Fibroblast of lung (primary cell): ENCODE measurements at regions not wholly inside any gene's neighbourhood (a gene's known extent, or its start where the extent isn't known, plus 50 kb on each side); places are given as distances from the start of the nearest gene placed in this dataset.

Experiments
- DNase-seq, 2 donors: peaks; one replicate each; pipeline versions ENCODE4 v3.0.0 to v3.0.0-alpha.2; 2010; ENCODE audit warnings: low read depth in 2 of 2
- H2AFZ ChIP-seq: 2 replicates; pipeline ENCODE4 v1.5.1; 2012; ENCODE audit warnings: low read length, control low read depth, inconsistent platforms
- H3K27ac ChIP-seq: 2 replicates; pipeline ENCODE4 v1.5.1; 2011; ENCODE audit warnings: low read length, control low read depth; ENCODE audit not compliant: insufficient read depth
- H3K27me3 ChIP-seq: 2 replicates; pipeline ENCODE4 v1.5.1; 2011; ENCODE audit warnings: mild to moderate bottlenecking, low read length; ENCODE audit not compliant: control insufficient read depth, insufficient read depth
- H3K36me3 ChIP-seq: 2 replicates; pipeline ENCODE4 v1.5.1; 2011; ENCODE audit warnings: low read length; ENCODE audit not compliant: control insufficient read depth, insufficient read depth
- H3K4me1 ChIP-seq: 2 replicates; pipeline ENCODE4 v1.5.1; 2011; ENCODE audit warnings: low read length; ENCODE audit not compliant: control insufficient read depth, insufficient read depth; ENCODE audit errors: extremely low read depth
- H3K4me2 ChIP-seq: 2 replicates; pipeline ENCODE4 v1.5.1; 2011; ENCODE audit warnings: low read length, control low read depth; ENCODE audit not compliant: insufficient read depth; ENCODE audit errors: extremely low read depth
- H3K4me3 ChIP-seq, 4 experiments: fragments of 200-600 bp in 1 of 4; sonication (generic) in 1 of 4; replicated peaks in 1 of 4; 2 replicates each; pipeline ENCODE4 v1.5.1; 2011 to 2016; ENCODE audit warnings: low read length in 4 of 4, low read depth in 3 of 4, mild to moderate bottlenecking in 3 of 4, control low read depth in 2 of 4, inconsistent platforms in 1 of 4, mixed read lengths in 1 of 4; ENCODE audit not compliant: insufficient read depth in 1 of 4; ENCODE audit errors: control extremely low read depth in 1 of 4
- H3K79me2 ChIP-seq: 2 replicates; pipeline ENCODE4 v1.5.1; 2012; ENCODE audit warnings: mild to moderate bottlenecking, low read length, inconsistent platforms; ENCODE audit not compliant: control insufficient read depth, insufficient read depth
- H3K9ac ChIP-seq: 2 replicates; pipeline ENCODE4 v1.5.1; 2011; ENCODE audit warnings: mild to moderate bottlenecking, low read length, control low read depth; ENCODE audit not compliant: insufficient read depth
- H3K9me3 ChIP-seq: 2 replicates; pipeline ENCODE4 v1.5.1; 2012; ENCODE audit warnings: low read depth, low read length; ENCODE audit not compliant: control insufficient read depth, insufficient read depth
- H4K20me1 ChIP-seq: 2 replicates; pipeline ENCODE4 v1.5.1; 2011; ENCODE audit warnings: low read length; ENCODE audit not compliant: control insufficient read depth, insufficient read depth; ENCODE audit errors: extremely low read depth
- EZH2 ChIP-seq: IDR thresholded peaks from 2 replicates; pipeline ENCODE4 v1.5.1; 2012; ENCODE audit warnings: low read length, control low read depth, mild to moderate bottlenecking; ENCODE audit errors: missing control alignments
- TF ChIP-seq, protein P1 (sequence below), 2 donors: IDR thresholded peaks in 1 of 2; conservative IDR thresholded peaks in 1 of 2; 1 replicate in 1 of 2; 2 replicates in 1 of 2; pipeline ENCODE4 v1.5.1; 2011 to 2012; ENCODE audit warnings: low read length in 2 of 2, control low read depth in 1 of 2, inconsistent platforms in 1 of 2, low read depth in 1 of 2, mild to moderate bottlenecking in 1 of 2

DNA sequence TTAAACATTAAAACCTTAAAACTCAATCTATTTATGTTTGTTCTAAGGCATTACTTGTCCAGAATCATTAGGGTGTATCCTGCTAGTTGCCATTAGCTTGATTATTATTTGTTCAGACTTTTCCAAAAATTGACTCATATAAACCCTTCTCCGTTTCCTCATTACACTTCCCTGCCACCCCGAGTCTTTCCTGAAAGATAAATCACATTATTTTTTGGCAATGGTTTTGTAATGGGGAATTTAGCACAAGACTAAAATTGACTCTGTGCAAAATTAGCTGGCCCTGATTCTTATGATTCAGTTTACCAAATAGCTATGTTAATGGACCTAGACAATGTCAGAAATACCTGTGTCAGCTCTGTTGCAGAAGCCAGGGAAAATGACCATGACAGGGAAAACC, 112.2 kb upstream of the NT5C1B start:
- TF ChIP-seq EZH2: no peak
- TF ChIP-seq, protein P1, sequence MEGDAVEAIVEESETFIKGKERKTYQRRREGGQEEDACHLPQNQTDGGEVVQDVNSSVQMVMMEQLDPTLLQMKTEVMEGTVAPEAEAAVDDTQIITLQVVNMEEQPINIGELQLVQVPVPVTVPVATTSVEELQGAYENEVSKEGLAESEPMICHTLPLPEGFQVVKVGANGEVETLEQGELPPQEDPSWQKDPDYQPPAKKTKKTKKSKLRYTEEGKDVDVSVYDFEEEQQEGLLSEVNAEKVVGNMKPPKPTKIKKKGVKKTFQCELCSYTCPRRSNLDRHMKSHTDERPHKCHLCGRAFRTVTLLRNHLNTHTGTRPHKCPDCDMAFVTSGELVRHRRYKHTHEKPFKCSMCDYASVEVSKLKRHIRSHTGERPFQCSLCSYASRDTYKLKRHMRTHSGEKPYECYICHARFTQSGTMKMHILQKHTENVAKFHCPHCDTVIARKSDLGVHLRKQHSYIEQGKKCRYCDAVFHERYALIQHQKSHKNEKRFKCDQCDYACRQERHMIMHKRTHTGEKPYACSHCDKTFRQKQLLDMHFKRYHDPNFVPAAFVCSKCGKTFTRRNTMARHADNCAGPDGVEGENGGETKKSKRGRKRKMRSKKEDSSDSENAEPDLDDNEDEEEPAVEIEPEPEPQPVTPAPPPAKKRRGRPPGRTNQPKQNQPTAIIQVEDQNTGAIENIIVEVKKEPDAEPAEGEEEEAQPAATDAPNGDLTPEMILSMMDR (conservative IDR thresholded peaks at IDR 0.05 in 1 of 2, IDR thresholded peaks at IDR 0.05 in 1 of 2; ENCODE audit: low read depth in 1 of 2, low read length in 2 of 2): no peak
- Histone ChIP-seq H3K27ac (no peak overlapping the region), H3K4me1 (no peaks in the 10 kb centered on the region), H3K27me3 (no peaks in the 10 kb centered on the region), H3K4me3 (no peak overlapping the region), H3K9ac (no peak overlapping the region), H3K36me3 (no peaks in the 10 kb centered on the region), H3K79me2 (no peaks in the 10 kb centered on the region), H2AFZ (no peak overlapping the region), H3K9me3 (no peaks in the 10 kb centered on the region), H3K4me2 (no peak overlapping the region), H4K20me1 (no peaks in the 10 kb centered on the region)
- no peak for DNase-seq

DNA sequence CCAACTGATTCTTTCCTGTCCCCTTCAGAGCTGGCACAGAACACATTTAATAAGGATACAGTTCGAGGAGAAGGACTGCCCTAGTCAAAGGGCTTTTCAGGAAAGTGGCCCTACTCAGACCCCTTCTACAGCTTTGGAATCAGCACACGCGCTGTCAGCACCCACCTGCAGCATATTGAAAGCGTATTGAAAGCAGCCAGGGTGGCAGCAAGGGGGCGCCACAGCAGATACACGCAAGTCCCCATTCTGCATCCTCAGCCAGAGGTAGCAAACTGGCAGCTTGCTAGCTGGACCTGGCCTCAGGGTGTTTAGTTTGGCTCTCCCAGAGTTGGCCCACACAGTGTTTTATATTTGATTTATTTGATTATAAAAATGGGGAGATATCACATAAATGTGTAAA, 101.0 kb upstream of the NT5C1B start:
- Histone ChIP-seq H3K4me3 (no peak overlapping the region), H3K27ac (no peak overlapping the region), H3K4me1 (no peaks in the 10 kb centered on the region), H3K79me2 (no peaks in the 10 kb centered on the region), H2AFZ (no peak overlapping the region), H3K9ac (no peak overlapping the region), H3K9me3 (no peaks in the 10 kb centered on the region), H3K27me3 (no peaks in the 10 kb centered on the region), H3K4me2 (no peak overlapping the region), H3K36me3 (no peaks in the 10 kb centered on the region), H4K20me1 (no peaks in the 10 kb centered on the region)
- TF ChIP-seq EZH2: no peak
- TF ChIP-seq, protein P1 (conservative IDR thresholded peaks at IDR 0.05 in 1 of 2, IDR thresholded peaks at IDR 0.05 in 1 of 2; ENCODE audit: low read depth in 1 of 2, low read length in 2 of 2): peak in 1 of 2 donors; percentile 14
- no peak for DNase-seq

DNA sequence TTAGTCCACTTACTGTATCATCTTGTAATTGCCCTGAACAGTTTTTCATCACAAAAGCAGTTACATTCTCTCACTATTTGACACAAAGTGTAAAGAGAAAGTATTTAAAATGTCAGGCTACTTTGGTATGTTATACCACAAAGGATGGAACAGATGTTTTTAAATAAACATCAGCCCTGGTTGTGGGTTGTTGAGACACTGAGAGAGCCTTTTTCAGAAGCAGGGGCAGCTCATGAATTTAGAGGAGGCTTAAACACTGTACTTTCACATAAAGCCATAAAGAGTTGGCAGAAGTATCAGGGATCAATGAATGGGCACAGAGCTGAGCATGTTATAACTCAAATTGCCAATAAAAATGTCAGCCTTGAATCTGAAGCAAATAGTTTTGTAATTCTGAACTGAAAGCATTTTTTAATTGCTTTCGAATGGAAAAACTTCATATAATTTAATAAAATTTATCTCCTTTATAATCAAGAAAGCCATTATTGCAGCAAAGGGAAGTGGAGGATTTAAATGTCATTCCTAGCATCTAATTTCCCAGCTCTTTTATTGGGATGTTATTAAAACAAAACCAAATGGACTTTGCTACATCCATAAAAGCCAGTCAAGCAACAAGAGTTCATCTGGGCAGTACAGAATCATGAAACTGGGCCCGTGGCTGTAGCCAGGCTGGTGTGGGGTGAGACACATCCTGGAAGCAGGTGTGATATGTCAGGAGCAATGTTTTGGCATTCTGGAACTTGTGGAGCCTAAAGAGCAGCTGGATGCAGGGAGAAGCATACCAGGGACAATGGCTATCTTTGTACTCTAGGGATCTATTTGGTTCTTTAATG, 95.1 kb upstream of the NT5C1B start:
- peaks cover 2% of the 10 kb centered on the region for H3K4me1 ChIP-seq
- no peak overlapping the region for H3K4me2 ChIP-seq
- no peaks in the 10 kb centered on the region for H3K36me3 ChIP-seq
- H3K9me3 ChIP-seq: no peaks in the 10 kb centered on the region
- no peak for TF ChIP-seq EZH2
- TF ChIP-seq, protein P1 (conservative IDR thresholded peaks at IDR 0.05 in 1 of 2, IDR thresholded peaks at IDR 0.05 in 1 of 2; ENCODE audit: low read depth in 1 of 2, low read length in 2 of 2): no peak
- no peak overlapping the region for H2AFZ ChIP-seq
- H4K20me1 ChIP-seq: no peaks in the 10 kb centered on the region
- H3K27me3 ChIP-seq: no peaks in the 10 kb centered on the region
- no peak overlapping the region for H3K27ac ChIP-seq
- peak; percentile 17 to 79 for DNase-seq
- H3K79me2 ChIP-seq: no peaks in the 10 kb centered on the region
- no peak overlapping the region for H3K9ac ChIP-seq
- no peak overlapping the region for H3K4me3 ChIP-seq
